Caco-2 (cell line): ENCODE measurements at regions not wholly inside any gene's neighbourhood (a gene's known extent, or its start where the extent isn't known, plus 50 kb on each side); places are given as distances from the start of the nearest gene placed in this dataset.

Experiments used
- BruUV-seq: library from RNA; stranded (reverse); fragments of 400-500 nt; replicated peaks from 2 replicates; lab custom pipeline; 2021; lab: Mats Ljungman, UMichigan
- CTCF ChIA-PET: fragments of 300-600 bp; sonication (Branson Sonifier 250); formaldehyde crosslinking; loops from one replicate; lab custom pipeline; 2022; ENCODE audit warnings: antibody characterized with exemption; lab: Charles Lee
- POLR2A ChIA-PET: fragments of 300-600 bp; sonication (Branson Sonifier 250); formaldehyde crosslinking; loops from one replicate; lab custom pipeline; 2022; ENCODE audit warnings: antibody characterized with exemption; lab: Charles Lee
- DNase-seq, 2 experiments: peaks; one replicate each; pipeline versions ENCODE4 v3.0.0 to v3.0.0-alpha.2; 2020 to 2022
- H3K27me3 ChIP-seq: replicated peaks from 2 replicates; pipeline ENCODE4 v1.6.0; 2011; ENCODE audit warnings: low read length; ENCODE audit not compliant: control insufficient read depth, insufficient read depth
- H3K36me3 ChIP-seq: 2 replicates; pipeline ENCODE4 v1.5.1; 2011; ENCODE audit warnings: low read length; ENCODE audit not compliant: control insufficient read depth, insufficient read depth
- H3K4me1 ChIP-seq: fragments of 250-450 bp; sonication (Bioruptor Pico); 2 replicates; pipeline ENCODE4 v1.5.1; 2020; ENCODE audit warnings: mild to moderate bottlenecking
- H3K4me3 ChIP-seq: 2 replicates; pipeline ENCODE4 v1.5.1; 2011; ENCODE audit warnings: low read depth, mild to moderate bottlenecking, control low read depth, low read length
- H3K9me3 ChIP-seq: fragments of 250-450 bp; sonication (Bioruptor Pico); 2 replicates; pipeline ENCODE4 v1.5.1; 2020; ENCODE audit warnings: mild to moderate bottlenecking, moderate library complexity
- H3K27ac Mint-ChIP-seq: one replicate; pipeline ENCODE4 v1.8.0; 2022; ENCODE audit warnings: mixed read lengths; ENCODE audit not compliant: unreplicated experiment
- H3K27me3 Mint-ChIP-seq: one replicate; pipeline ENCODE4 v1.8.0; 2022; ENCODE audit warnings: mixed read lengths; ENCODE audit not compliant: insufficient read depth, unreplicated experiment
- H3K36me3 Mint-ChIP-seq: one replicate; pipeline ENCODE4 v1.8.0; 2022; ENCODE audit warnings: mild to moderate bottlenecking, mixed read lengths; ENCODE audit not compliant: insufficient read depth, unreplicated experiment
- H3K4me1 Mint-ChIP-seq: one replicate; pipeline ENCODE4 v1.8.0; 2022; ENCODE audit warnings: low read depth, mixed read lengths; ENCODE audit not compliant: unreplicated experiment
- H3K4me3 Mint-ChIP-seq: one replicate; pipeline ENCODE4 v1.8.0; 2022; ENCODE audit warnings: mild to moderate bottlenecking, moderate library complexity, mixed read lengths; ENCODE audit not compliant: unreplicated experiment
- H3K9me3 Mint-ChIP-seq: one replicate; pipeline ENCODE4 v1.8.0; 2022; ENCODE audit warnings: mixed read lengths; ENCODE audit not compliant: unreplicated experiment
- CTCF ChIP-seq, 2 experiments: fragments of 200-600 bp in 1 of 2; IDR thresholded peaks; 1 replicate in 1 of 2; 2 replicates in 1 of 2; pipeline versions ENCODE4 v1.5.1 to v1.8.0; 2011 to 2022; ENCODE audit warnings: antibody characterized with exemption in 1 of 2, control low read depth in 1 of 2, inconsistent platforms in 1 of 2, low read depth in 1 of 2, low read length in 1 of 2, mild to moderate bottlenecking in 1 of 2, moderate library complexity in 1 of 2; ENCODE audit not compliant: insufficient read depth in 1 of 2, severe bottlenecking in 1 of 2, unreplicated experiment in 1 of 2
- intact Hi-C: fragments of 100-400 bp; cut with micrococcal nuclease; formaldehyde crosslinking; loops from one replicate; pipeline ENCODE4 v1.10.0; 2022; ENCODE audit not compliant: unreplicated experiment

GRCh38 chr11:31903225-31904074, 92.3 kb upstream of the PAX6 start:
- no peaks in the 10 kb centered on the region for H3K4me1 ChIP-seq
- intact Hi-C loops = no loop called here
- H3K4me1 Mint-ChIP-seq = no peaks in the 10 kb centered on the region
- H3K9me3 ChIP-seq = no peaks in the 10 kb centered on the region
- H3K27ac Mint-ChIP-seq = no peak overlapping the region
- no peaks in the 10 kb centered on the region for H3K36me3 Mint-ChIP-seq
- BruUV-seq = no TSS peak
- H3K27me3 ChIP-seq = no peaks in the 10 kb centered on the region
- peaks cover 13% of the 10 kb centered on the region for H3K27me3 Mint-ChIP-seq
- H3K36me3 ChIP-seq = no peaks in the 10 kb centered on the region
- H3K4me3 ChIP-seq = no peak overlapping the region
- H3K4me3 Mint-ChIP-seq = no peak overlapping the region
- CTCF ChIA-PET = no interaction called here
- no peak for TF ChIP-seq CTCF (IDR thresholded peaks at IDR 0.05; ENCODE audit: insufficient read depth in 1 of 2, low read depth in 1 of 2, low read length in 1 of 2, severe bottlenecking in 1 of 2, unreplicated experiment in 1 of 2)
- POLR2A ChIA-PET = no interaction called here
- DNase-seq = no peak
- H3K9me3 Mint-ChIP-seq = no peaks in the 10 kb centered on the region

- no peaks in the 10 kb centered on the region for H3K9me3 ChIP-seq
- Mint-ChIP-seq H3K4me1 (no peaks in the 10 kb centered on the region), H3K36me3 (no peaks in the 10 kb centered on the region), H3K4me3 (no peak overlapping the region), H3K27me3 (peaks cover 13% of the 10 kb centered on the region), H3K9me3 (no peaks in the 10 kb centered on the region), H3K27ac (no peak overlapping the region)
- intact Hi-C loops = no loop called here
- no TSS peak for BruUV-seq
- no peak overlapping the region for H3K4me3 ChIP-seq
- no peaks in the 10 kb centered on the region for H3K36me3 ChIP-seq
- ChIA-PET CTCF (no interaction called here), POLR2A (no interaction called here)
- no peaks in the 10 kb centered on the region for H3K27me3 ChIP-seq
- H3K4me1 ChIP-seq = no peaks in the 10 kb centered on the region
- no peak for TF ChIP-seq CTCF (IDR thresholded peaks at IDR 0.05; ENCODE audit: insufficient read depth in 1 of 2, low read depth in 1 of 2, low read length in 1 of 2, severe bottlenecking in 1 of 2, unreplicated experiment in 1 of 2)
- no peak for DNase-seq
Observed at GRCh38 chr11:31902706-31903105, 91.6 kb upstream of the PAX6 start.

GRCh38 chr11:31895926-31896325, 84.8 kb upstream of the PAX6 start:
- intact Hi-C loops = no loop called here
- no peak for TF ChIP-seq CTCF (IDR thresholded peaks at IDR 0.05; ENCODE audit: insufficient read depth in 1 of 2, low read depth in 1 of 2, low read length in 1 of 2, severe bottlenecking in 1 of 2, unreplicated experiment in 1 of 2)
- H3K4me1 ChIP-seq = no peaks in the 10 kb centered on the region
- ChIA-PET CTCF (no interaction called here), POLR2A (no interaction called here)
- no peak for DNase-seq
- no TSS peak for BruUV-seq
- Mint-ChIP-seq H3K36me3 (no peaks in the 10 kb centered on the region), H3K27me3 (peaks cover 8% of the 10 kb centered on the region), H3K9me3 (no peaks in the 10 kb centered on the region), H3K27ac (no peak overlapping the region), H3K4me3 (no peak overlapping the region), H3K4me1 (no peaks in the 10 kb centered on the region)
- H3K4me3 ChIP-seq = no peak overlapping the region
- H3K36me3 ChIP-seq = no peaks in the 10 kb centered on the region
- no peaks in the 10 kb centered on the region; the same call in 1 of the 2 replicates for H3K9me3 ChIP-seq
- no peaks in the 10 kb centered on the region for H3K27me3 ChIP-seq
